GM12878 (cell line): ENCODE measurements at regions not wholly inside any gene's neighbourhood (a gene's known extent, or its start where the extent isn't known, plus 50 kb on each side); places are given as distances from the start of the nearest gene placed in this dataset.

Experiments used
- ATAC-seq: fragments of 200-7000 bp; cut with Tn5 transposase; 3 replicates; pipeline ENCODE4 v1.9.1; 2020; ENCODE audit warnings: mild to moderate bottlenecking, moderate library complexity
- BruUV-seq: library from RNA; stranded (reverse); fragments of 400-500 nt; replicated peaks from 2 replicates; lab custom pipeline; 2021; lab: Mats Ljungman, UMichigan
- CTCF ChIA-PET: fragments of 300-600 bp; sonication (Branson Sonifier 250); formaldehyde crosslinking; extraction: SDS; loops from one replicate; lab custom pipeline; 2021; ENCODE audit warnings: inconsistent platforms; lab: Yijun Ruan, JAX
- POLR2A ChIA-PET: fragments of 350-600 bp; formaldehyde crosslinking; extraction: SDS; loops from one replicate; lab custom pipeline; 2021; ENCODE audit warnings: inconsistent platforms; lab: Charles Lee
- RAD21 ChIA-PET: fragments of 300-600 bp; sonication (Branson Sonifier 250); formaldehyde crosslinking; loops from one replicate; lab custom pipeline; 2023; ENCODE audit warnings: antibody characterized with exemption; ENCODE audit not compliant: unreplicated experiment; lab: Charles Lee
- SMC1A ChIA-PET: fragments of 300-600 bp; sonication (Branson Sonifier 250); formaldehyde crosslinking; loops from one replicate; lab custom pipeline; 2023; ENCODE audit not compliant: unreplicated experiment, uncharacterized antibody; lab: Charles Lee
- DNase-seq: peaks from one replicate; pipeline ENCODE4 v3.0.0-alpha.2; 2011; ENCODE audit warnings: low read depth, low spot score
- FAIRE-seq: peaks from 3 replicates; lab custom pipeline; 2011; peaks lifted over from hg19 to GRCh38; lab: Jason Lieb, UNC
- H2AFZ ChIP-seq: 2 replicates; pipeline ENCODE4 v1.6.0; 2011; ENCODE audit warnings: low read depth, low read length, control low read depth; ENCODE audit not compliant: control insufficient read depth
- H3K27ac ChIP-seq: 2 replicates; pipeline ENCODE4 v1.5.1; 2011; ENCODE audit warnings: control low read depth; ENCODE audit not compliant: control insufficient read depth, insufficient read depth
- H3K27me3 ChIP-seq, 2 experiments: replicated peaks in 1 of 2; 2 replicates each; pipeline versions ENCODE4 v1.6.0 to v1.6.1; 2011; ENCODE audit warnings: low read length in 1 of 2; ENCODE audit not compliant: control insufficient read depth in 2 of 2, insufficient read depth in 2 of 2
- H3K36me3 ChIP-seq, 2 experiments: 2 replicates each; pipeline ENCODE4 v1.5.1; 2011; ENCODE audit warnings: low read length in 1 of 2; ENCODE audit not compliant: control insufficient read depth in 2 of 2, insufficient read depth in 2 of 2
- H3K4me1 ChIP-seq: 2 replicates; pipeline ENCODE4 v1.6.1; 2011; ENCODE audit warnings: mild to moderate bottlenecking, low read length, moderate library complexity, mixed read lengths; ENCODE audit not compliant: control insufficient read depth, insufficient read depth
- H3K4me2 ChIP-seq: 2 replicates; pipeline ENCODE4 v1.6.0; 2011; ENCODE audit warnings: control low read depth; ENCODE audit not compliant: control insufficient read depth, insufficient read depth
- H3K4me3 ChIP-seq: fragments of 200-600 bp; sonication (generic); 2 replicates; pipeline ENCODE4 v1.5.1; 2016
- H3K79me2 ChIP-seq: 2 replicates; pipeline ENCODE4 v1.6.0; 2011; ENCODE audit warnings: low read length; ENCODE audit not compliant: control insufficient read depth, insufficient read depth
- H3K9ac ChIP-seq: 2 replicates; pipeline ENCODE4 v1.8.0; 2011; ENCODE audit warnings: low read length, control low read depth, mixed read lengths; ENCODE audit not compliant: control insufficient read depth, insufficient read depth
- H3K9me3 ChIP-seq: replicated peaks from 3 replicates; pipeline ENCODE4 v1.5.1; 2011; ENCODE audit warnings: mild to moderate bottlenecking, low read length; ENCODE audit not compliant: control insufficient read depth, insufficient read depth
- H4K20me1 ChIP-seq: 2 replicates; pipeline ENCODE4 v1.6.0; 2011; ENCODE audit not compliant: control insufficient read depth, insufficient read depth
- ATF2 ChIP-seq: IDR thresholded peaks from 2 replicates; pipeline ENCODE4 v1.6.1; 2012; ENCODE audit warnings: low read length, inconsistent platforms
- CBX3 ChIP-seq: fragments of 200-600 bp; sonication (generic); IDR thresholded peaks from 2 replicates; pipeline ENCODE4 v1.6.1; 2016; ENCODE audit warnings: low read depth, borderline replicate concordance
- CTCF ChIP-seq, 3 experiments: IDR thresholded peaks in 2 of 3; conservative IDR thresholded peaks in 1 of 3; 2 replicates each; pipeline ENCODE4 v1.5.1; 2011; ENCODE audit warnings: low read depth in 3 of 3, low read length in 3 of 3, mild to moderate bottlenecking in 3 of 3, control low read depth in 2 of 3, moderate library complexity in 2 of 3, inconsistent platforms in 1 of 3, mixed read lengths in 1 of 3; ENCODE audit not compliant: control insufficient read depth in 2 of 3, insufficient read depth in 1 of 3; ENCODE audit errors: extremely low read depth in 1 of 3
- ETV6 ChIP-seq, 2 experiments: fragments of 450-650 bp in 1 of 2; IDR thresholded peaks in 1 of 2; conservative IDR thresholded peaks in 1 of 2; 2 replicates each; pipeline ENCODE4 v1.6.1; 2014; ENCODE audit warnings: antibody characterized with exemption in 1 of 2, borderline replicate concordance in 1 of 2, low read depth in 1 of 2, mild to moderate bottlenecking in 1 of 2, moderate library complexity in 1 of 2
- FOS ChIP-seq: IDR thresholded peaks from 3 replicates; pipeline ENCODE4 v1.6.1; 2011; ENCODE audit warnings: borderline replicate concordance; ENCODE audit not compliant: insufficient read length; ENCODE audit errors: extremely low read depth
- IRF3 ChIP-seq: fragments of 450-650 bp; IDR thresholded peaks from 2 replicates; pipeline ENCODE4 v1.6.1; 2014; ENCODE audit warnings: mild to moderate bottlenecking
- KDM1A ChIP-seq: fragments of 200-600 bp; sonication (generic); IDR thresholded peaks from 2 replicates; pipeline ENCODE4 v1.6.1; 2016; ENCODE audit warnings: borderline replicate concordance
- NFXL1 ChIP-seq: fragments of 450-650 bp; IDR thresholded peaks from 2 replicates; pipeline ENCODE4 v1.6.1; 2017; ENCODE audit warnings: antibody characterized with exemption, mild to moderate bottlenecking, borderline replicate concordance
- NFYA ChIP-seq: IDR thresholded peaks from 2 replicates; pipeline ENCODE4 v1.6.1; 2011; ENCODE audit warnings: low read depth, mild to moderate bottlenecking, low read length, improper control_type of control experiment, borderline replicate concordance
- PAX8 ChIP-seq: fragments of 450-650 bp; IDR thresholded peaks from 2 replicates; pipeline ENCODE4 v1.6.1; 2017; ENCODE audit warnings: mild to moderate bottlenecking, moderate library complexity
- RCOR1 ChIP-seq: conservative IDR thresholded peaks from 2 replicates; pipeline ENCODE4 v1.6.1; 2012; ENCODE audit warnings: low read depth, low read length, improper control_type of control experiment
- RELA ChIP-seq: fragments of 450-650 bp; IDR thresholded peaks from 2 replicates; pipeline ENCODE4 v1.8.0; 2014; ENCODE audit warnings: borderline replicate concordance; ENCODE audit not compliant: partially characterized antibody
- RFX5 ChIP-seq: IDR thresholded peaks from 2 replicates; pipeline ENCODE4 v1.6.1; 2011; ENCODE audit warnings: low read depth, low read length, improper control_type of control experiment
- RUNX3 ChIP-seq: IDR thresholded peaks from 2 replicates; pipeline ENCODE4 v1.6.1; 2012; ENCODE audit warnings: low read length, inconsistent platforms
- SKIL ChIP-seq: fragments of 450-650 bp; IDR thresholded peaks from 2 replicates; pipeline ENCODE4 v1.6.1; 2017; ENCODE audit warnings: mild to moderate bottlenecking, low read depth, inconsistent platforms; ENCODE audit not compliant: poor library complexity, severe bottlenecking
- SMARCA5 ChIP-seq: fragments of 450-650 bp; IDR thresholded peaks from 2 replicates; pipeline ENCODE4 v1.6.1; 2017; ENCODE audit warnings: mild to moderate bottlenecking
- SUZ12 ChIP-seq: fragments of 200-600 bp; sonication (generic); IDR thresholded peaks from one replicate; pipeline ENCODE4 v1.6.1; 2018; ENCODE audit warnings: antibody characterized with exemption, mild to moderate bottlenecking; ENCODE audit not compliant: unreplicated experiment
- ZZZ3 ChIP-seq: IDR thresholded peaks from 2 replicates; pipeline ENCODE4 v1.6.1; 2011; ENCODE audit warnings: low read depth; ENCODE audit not compliant: control insufficient read depth, insufficient read length
- WGBS: methylation state at CpG from one replicate; pipeline ENCODE4 v1.1.6; 2016; ENCODE audit warnings: low lambda C conversion rate; ENCODE audit not compliant: insufficient replicate concordance, insufficient coverage; ENCODE audit errors: missing lambda C conversion rate; 5-methylcytosine and 5-hydroxymethylcytosine counted together
- in situ Hi-C: fragments of 300-500 bp; cut with MboI; formaldehyde crosslinking; loops from 9 replicates; pipeline ENCODE4 v1.14.3; 2018; ENCODE audit warnings: mixed read lengths
- intact Hi-C: fragments of 100-400 bp; cut with micrococcal nuclease; formaldehyde crosslinking; loops from one replicate; pipeline ENCODE4 v1.14.2; 2022; ENCODE audit not compliant: unreplicated experiment

- TF ChIP-seq SKIL, result no peak
- TF ChIP-seq RFX5, result no peak
- no peak for TF ChIP-seq NFYA
- TF ChIP-seq ATF2, result no peak
- no peak for TF ChIP-seq NFXL1
These were observed 305.0 kb downstream of the MRPS30 start (continued) for GRCh38 chr5:45113726-45114125.

- DNase-seq (no peak), ATAC-seq (no peak), FAIRE-seq (no peak)
- Histone ChIP-seq H3K9ac (no peak overlapping the region), H3K4me1 (no peaks in the 10 kb centered on the region), H3K27ac (no peak overlapping the region), H4K20me1 (no peaks in the 10 kb centered on the region), H3K4me3 (no peak overlapping the region), H3K36me3 (no peaks in the 10 kb centered on the region), H3K4me2 (no peak overlapping the region), H3K27me3 (no peaks in the 10 kb centered on the region), H3K9me3 (no peaks in the 10 kb centered on the region), H3K79me2 (no peaks in the 10 kb centered on the region), H2AFZ (no peak overlapping the region)
- no TSS peak for BruUV-seq
- ChIA-PET CTCF (no interaction called here), POLR2A (no interaction called here), SMC1A (no interaction called here), RAD21 (no interaction called here)
- in situ Hi-C loops, result no loop called here
- intact Hi-C loops, result no loop called here
- WGBS, result 0% methylated on average over 2 of the region's 2 CpGs
- TF ChIP-seq RUNX3 (no peak), PAX8 (no peak), SMARCA5 (no peak), ZZZ3 (no peak), CBX3 (no peak), RCOR1 (no peak), FOS (no peak), ETV6 (conservative IDR thresholded peaks at IDR 0.05 in 1 of 2, IDR thresholded peaks at IDR 0.05 in 1 of 2; ENCODE audit: borderline replicate concordance in 1 of 2, low read depth in 1 of 2) (no peak), KDM1A (no peak), IRF3 (no peak), SUZ12 (no peak), CTCF (IDR thresholded peaks at IDR 0.05 in 2 of 3, conservative IDR thresholded peaks at IDR 0.05 in 1 of 3; ENCODE audit: control insufficient read depth in 2 of 3, extremely low read depth in 1 of 3, insufficient read depth in 1 of 3, low read depth in 3 of 3, low read length in 3 of 3) (no peak), RELA (no peak)
These were observed 324.2 kb downstream of the MRPS30 start for GRCh38 chr5:45132972-45133371.
